Choroid plexus epithelial cell (primary cell): ENCODE measurements at regions not wholly inside any gene's neighbourhood (a gene's known extent, or its start where the extent isn't known, plus 50 kb on each side); places are given as distances from the start of the nearest gene placed in this dataset.
"Not testable (repeated sequence)": the region's sequence is repeated elsewhere in the genome, so short reads cannot be mapped to it uniquely, and the experiment has no call there.

Experiments used
- DNase-seq: peaks from one replicate; pipeline ENCODE4 v3.0.0-alpha.2; 2010; ENCODE audit warnings: low read depth
- H3K4me3 ChIP-seq: 2 replicates; pipeline ENCODE4 v1.5.1; 2011; ENCODE audit warnings: low read depth, mild to moderate bottlenecking, control low read depth, low read length, moderate library complexity
- CTCF ChIP-seq: conservative IDR thresholded peaks from 2 replicates; pipeline ENCODE4 v1.5.1; 2011; ENCODE audit warnings: low read depth, mild to moderate bottlenecking, control low read depth, inconsistent platforms, low read length, moderate library complexity

GRCh38 chr2:118755384-118755783 is 92.1 kb downstream of the EN1 start:
- DNase-seq = no peak
- H3K4me3 ChIP-seq = no peak overlapping the region

GRCh38 chr2:118752762-118753429 is 94.6 kb downstream of the EN1 start:
- no peak overlapping the region for H3K4me3 ChIP-seq
- DNase-seq = no peak
- no peak for TF ChIP-seq CTCF

More at GRCh38 chr2:118755384-118755783, 92.1 kb downstream of the EN1 start:
- no peak for TF ChIP-seq CTCF

GRCh38 chr2:118750959-118751565 is 96.4 kb downstream of the EN1 start:
- DNase-seq = peak; percentile 6
- H3K4me3 ChIP-seq = no peak overlapping the region
- no peak for TF ChIP-seq CTCF

- no peak for TF ChIP-seq CTCF
- no peak overlapping the region for H3K4me3 ChIP-seq
- peak; percentile 9 for DNase-seq
These were observed 99.1 kb downstream of the EN1 start for GRCh38 chr2:118748245-118748885.

- no peak overlapping the region for H3K4me3 ChIP-seq
- no peak for TF ChIP-seq CTCF
- DNase-seq = no peak
These were observed 99.8 kb downstream of the EN1 start for GRCh38 chr2:118747637-118748036.

- TF ChIP-seq CTCF = no peak
- DNase-seq = no peak
- no peak overlapping the region for H3K4me3 ChIP-seq
These were observed 100.4 kb downstream of the EN1 start for GRCh38 chr2:118747066-118747465.

- H3K4me3 ChIP-seq, DNase-seq: not testable (repeated sequence)
These were observed 102.7 kb downstream of the EN1 start for GRCh38 chr2:118744682-118745181.
